GM19455 (cell line): ENCODE measurements at regions not wholly inside any gene's neighbourhood (a gene's known extent, or its start where the extent isn't known, plus 50 kb on each side); places are given as distances from the start of the nearest gene placed in this dataset.
A peak's percentile ranks its signal among the peaks of the same experiment; 100 is the strongest.
"Not testable (repeated sequence)": the region's sequence is repeated elsewhere in the genome, so short reads cannot be mapped to it uniquely, and the experiment has no call there.

Experiments
- ATAC-seq: cut with Tn5 transposase; IDR thresholded peaks from one replicate; pipeline ENCODE4 v1.9.1; 2021; ENCODE audit not compliant: unreplicated experiment

DNA sequence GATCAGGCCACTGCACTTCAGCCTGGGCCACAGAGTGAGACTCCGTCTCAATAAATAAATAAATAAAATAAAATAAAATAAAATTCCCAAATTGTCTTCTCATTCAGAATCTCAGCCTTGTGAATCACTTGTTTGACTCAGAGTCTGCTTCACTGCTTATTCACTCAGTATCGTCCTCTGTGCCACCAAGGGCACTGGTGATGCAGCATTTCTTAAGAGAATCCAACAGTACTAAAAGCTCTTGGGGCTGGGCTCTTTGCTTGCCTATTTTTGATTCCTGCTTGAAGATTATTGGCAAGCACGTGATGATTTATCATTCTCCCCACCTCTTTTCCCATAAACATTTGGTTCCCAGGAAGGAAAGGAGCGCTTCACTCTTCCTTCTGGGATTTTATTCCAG is 54.8 kb upstream of the HMGB1 start:
- no peak for ATAC-seq

DNA sequence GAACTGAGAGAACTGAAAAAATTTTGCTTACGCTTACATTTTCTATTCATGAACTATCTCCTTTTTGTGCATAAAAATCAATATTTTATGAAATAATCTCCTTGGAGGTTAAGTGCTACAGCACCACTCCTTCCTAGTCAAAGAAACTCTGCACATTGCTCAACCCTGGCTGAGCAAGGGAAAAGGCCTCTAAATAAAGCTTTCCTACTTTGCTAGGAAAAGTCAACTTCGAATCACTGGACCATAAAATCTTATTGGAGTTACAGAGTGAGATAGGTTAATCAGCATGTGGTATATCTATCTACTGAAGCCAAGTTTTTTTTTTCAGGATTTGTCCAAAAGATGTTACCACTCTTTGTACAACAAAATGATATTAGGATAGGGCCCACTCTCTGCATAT is 57.5 kb upstream of the HMGB1 start:
- no peak for ATAC-seq

DNA sequence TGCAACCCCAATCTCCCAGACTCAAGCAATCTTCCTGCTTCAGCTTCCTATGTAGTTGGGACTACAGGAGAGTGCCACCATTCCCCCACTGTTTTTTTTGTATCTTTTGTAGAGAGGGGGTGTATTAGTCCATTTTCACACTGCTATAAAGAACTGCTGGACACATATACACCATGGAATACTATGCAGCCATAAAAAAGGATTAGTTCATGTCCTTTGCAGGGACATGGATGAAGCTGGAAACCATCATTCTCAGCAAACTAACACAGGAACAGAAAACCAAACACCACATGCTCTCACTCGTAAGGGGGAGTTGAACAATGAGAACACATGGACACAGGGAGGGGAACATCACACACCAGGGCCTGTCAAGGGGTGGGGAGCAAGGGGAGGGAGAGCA is 58.1 kb upstream of the HMGB1 start:
- not testable (repeated sequence) for ATAC-seq

DNA sequence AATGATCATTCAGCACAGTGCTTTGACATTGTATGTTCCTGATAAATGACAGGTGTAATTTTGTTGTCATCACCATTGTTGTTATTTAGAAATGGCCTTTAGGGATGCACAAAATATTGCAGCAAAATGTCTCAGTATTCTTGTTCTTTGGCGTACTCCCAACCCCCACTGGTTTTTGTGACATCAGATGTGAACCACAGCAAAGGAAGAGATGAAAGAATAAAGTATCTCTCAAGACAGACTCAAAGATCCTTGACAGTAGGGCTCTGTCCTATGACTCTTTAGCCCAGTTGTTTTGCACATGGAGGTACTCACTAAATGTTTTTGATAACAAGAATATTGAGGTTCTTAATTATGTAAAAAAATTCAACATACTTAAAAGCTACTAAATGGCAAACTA is 59.5 kb upstream of the HMGB1 start:
- not testable (repeated sequence) for ATAC-seq

DNA sequence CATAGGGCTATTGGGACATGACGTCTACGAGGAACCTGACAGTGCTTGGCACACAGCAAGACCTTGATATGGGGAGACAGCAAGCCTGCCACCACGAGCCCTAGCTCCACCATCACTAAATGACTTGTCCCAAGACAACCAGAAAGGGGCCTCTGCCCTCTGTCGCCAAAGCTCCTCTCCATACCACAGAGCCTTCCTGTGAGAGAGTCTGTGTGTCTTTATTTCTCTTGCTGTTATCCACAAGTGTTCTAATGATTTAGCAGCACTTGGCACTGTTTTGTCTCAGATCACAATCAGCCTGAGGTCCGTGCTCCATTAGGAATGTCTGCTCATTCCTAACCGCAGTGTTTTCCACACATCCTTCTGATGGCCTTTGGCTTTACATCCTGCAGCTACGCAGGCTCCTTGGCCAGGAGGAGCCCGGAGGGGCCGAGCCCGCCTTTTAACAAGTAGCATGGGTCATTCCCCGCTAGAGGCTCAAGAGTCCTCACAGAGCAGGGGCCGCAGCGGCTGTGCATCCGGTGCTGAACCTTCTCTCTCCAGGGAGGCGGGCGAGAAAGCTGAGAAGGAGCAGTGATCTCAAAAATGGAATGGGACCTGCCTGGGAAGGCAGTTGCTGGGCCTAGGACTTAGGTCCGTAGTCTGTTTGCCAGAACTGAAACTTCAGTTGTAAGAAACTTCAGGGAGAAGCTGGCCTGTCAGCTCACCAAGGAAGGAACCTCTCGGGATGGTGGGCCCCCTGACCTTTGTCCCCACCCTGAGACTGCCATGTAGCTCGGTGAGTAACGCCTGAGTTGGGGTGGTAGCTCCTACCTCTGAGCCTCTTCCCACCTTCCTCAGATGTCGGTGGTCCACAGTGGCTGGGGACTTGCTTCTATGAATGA is 61.1 kb upstream of the HMGB1 start:
- ATAC-seq, result no peak

DNA sequence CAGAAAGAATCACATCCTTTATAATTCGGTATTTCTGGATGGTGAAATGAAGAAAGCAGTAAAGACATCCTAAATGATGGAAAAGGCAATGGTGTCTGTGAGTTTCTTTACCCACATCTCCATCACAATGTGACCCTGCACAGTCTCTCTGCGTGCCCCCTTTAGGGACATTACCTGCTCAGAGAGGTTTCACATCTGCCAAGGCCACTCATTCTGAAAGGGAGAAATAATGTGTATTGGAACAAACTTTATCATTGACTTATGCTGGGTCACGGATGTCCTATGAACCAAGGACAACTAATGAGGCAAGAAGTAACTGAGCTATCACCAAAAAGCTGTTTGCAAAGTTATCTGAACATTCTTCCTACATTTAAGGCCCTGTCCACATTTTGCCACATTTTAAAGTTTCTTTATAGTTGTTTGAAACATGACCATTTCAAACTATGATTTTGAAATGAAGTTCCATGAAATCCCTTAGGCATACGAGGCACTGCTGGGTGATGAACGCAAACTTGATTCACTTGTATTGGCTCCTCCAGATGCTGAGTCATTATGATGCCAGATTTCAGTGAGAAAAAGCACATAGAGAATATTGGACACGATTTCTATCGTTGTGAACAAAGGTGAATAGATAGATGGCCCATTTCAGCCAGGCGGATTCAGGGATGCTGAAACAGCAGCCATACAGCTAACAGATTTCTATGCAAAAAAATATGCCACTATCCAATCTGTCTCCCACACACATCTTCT is 63.5 kb upstream of the HMGB1 start:
- ATAC-seq, result no peak

DNA sequence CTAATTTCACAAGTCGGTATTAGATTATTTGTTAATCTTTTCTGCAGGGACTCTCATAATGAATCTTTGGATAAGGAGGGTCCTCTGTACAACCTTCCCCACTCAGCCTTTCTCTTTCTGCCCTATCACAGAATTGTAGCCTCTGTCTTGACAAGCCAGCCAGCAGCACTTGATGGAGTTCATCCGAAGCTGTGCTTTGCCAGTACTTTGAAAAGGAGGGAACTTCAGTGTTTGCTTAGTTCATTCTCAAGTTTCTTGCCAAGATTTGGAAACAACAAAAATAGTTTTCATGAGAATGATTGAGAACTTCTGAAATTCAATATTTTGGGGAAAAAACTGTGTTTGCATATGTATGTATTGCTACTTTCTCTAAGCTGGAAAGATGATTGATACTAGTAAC is 69.3 kb upstream of the HMGB1 start:
- no peak for ATAC-seq

DNA sequence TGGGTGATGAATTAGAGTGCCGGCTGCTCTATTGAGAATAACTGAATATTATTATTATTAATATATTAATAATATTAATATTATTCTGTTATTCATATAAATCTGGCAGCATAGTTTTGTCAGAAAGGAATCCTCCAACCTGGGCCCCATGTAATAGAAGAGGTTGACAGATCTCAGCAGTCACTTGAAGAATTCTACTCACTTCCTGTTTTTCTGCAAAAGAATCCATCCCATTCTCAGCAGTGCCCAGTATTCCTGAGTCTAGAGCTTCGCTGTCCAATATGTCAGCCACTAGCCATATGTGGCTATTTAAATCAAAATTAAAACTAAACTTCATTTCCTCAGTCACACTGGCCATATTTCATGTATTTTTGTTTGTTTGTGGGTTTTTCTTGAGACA is 72.4 kb upstream of the USPL1 start:
- ATAC-seq, result no peak

DNA sequence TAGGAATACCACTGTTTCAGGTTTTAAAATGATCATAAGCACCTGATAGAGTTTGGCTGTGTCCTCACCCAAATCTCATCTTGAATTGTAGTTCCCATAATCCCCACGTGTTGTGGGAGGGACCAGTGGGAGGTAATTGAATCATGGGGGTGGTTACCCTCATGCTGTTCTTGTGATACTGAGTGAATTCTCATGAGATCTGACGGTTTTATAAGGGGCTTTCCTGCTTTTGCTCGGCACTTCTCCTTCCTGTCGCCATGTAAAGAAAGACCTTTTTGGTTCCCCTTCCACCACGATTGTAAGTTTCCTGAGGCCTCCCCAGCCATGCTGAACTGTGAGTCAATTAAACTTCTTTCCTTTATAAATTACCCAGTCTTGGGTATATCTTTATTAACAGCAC is 69.7 kb upstream of the USPL1 start:
- ATAC-seq, result not testable (repeated sequence)

DNA sequence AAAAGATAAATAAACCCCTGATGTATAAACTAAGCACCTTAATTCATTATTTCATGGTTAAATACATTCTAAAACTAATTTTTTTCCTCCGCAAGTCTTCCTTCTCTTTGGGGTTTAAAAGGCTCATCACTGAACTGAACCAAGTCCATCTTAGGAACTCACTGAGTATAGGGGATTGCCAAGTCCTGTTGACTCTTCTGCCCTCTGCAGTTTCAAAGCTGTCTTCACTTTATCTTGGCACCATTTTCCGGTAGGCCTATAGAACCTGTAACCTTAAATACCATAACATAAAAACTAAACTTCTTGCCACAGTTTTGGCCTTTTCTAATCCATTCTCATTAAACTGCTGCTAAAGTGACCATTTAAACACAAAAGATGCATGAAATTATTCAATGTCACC is 66.5 kb upstream of the USPL1 start:
- peak; percentile 57 for ATAC-seq

DNA sequence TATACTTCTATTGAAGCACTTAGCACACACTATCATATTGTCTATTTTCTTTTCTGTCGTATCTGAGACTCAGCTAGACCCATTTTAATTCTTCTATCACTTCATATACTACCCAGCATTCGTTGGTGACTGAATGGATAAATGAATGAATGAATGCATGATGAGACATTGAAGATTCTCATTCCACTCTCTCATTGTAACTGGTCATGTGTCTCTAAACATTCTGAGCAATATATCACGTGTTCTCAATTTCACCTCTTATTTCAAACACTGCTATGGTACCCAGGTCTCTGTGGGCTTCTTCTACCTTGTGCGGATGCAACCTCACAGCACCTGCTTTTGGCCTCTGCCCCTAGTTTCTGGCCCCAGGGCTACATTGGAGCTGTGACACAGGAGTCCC is 65.2 kb upstream of the USPL1 start:
- no peak for ATAC-seq

DNA sequence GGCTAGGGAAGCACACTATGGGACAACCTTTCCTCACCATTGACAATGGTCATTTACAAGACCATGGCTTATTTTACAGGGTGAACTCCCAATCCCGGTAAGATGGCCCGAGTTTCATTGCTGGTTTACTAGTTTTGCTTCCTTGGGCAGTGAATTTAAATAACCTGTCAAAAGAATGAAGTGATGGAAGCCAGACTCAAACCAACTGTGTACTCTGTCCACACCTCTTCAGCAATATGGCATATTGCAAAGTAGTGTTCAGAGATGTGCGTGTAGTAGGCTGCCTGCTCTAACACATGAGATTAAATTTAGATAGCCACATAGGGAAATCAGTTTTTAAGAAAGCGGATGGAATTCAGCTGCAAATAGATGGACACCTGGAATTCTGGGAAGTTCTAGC is 58.4 kb upstream of the USPL1 start:
- ATAC-seq, result no peak

DNA sequence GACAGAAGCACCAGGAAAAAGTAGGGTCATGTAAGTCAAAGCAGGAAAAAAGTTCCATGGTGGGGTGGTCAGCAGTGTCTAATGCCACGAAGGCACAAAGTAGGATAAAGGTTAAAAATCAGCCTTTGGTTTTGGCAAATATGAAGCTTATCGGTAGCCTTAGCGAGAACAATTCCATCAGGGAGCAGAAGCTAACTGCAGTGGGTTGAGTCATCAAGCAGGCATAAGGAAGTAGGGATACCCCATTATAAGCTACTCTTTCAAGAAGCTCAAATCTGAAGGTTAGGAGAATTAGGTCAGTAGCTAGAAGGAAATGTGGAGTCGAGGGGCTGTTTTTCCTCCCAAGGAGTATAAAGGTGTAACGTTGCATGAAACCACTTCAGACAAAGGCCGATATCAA is 57.5 kb upstream of the USPL1 start:
- ATAC-seq, result no peak

DNA sequence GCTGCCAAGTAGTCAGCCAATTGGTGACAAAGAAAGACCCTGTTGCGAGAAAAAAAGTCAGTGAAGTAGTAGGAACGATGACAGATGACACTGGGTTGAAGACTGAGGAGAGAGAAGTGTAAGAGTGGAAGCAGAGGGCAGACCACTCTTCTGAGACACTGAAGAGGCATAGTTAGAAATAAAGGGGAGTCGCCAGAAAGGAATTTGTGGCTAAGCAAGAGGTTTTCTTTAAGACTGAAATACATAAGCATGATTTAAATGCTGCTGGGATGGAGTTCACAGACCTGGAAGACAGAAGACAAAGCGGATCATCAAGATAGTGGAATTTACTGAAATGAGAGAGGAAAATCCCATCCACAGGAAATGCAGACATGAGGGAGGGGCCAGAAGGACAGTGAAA is 56.2 kb upstream of the USPL1 start:
- ATAC-seq, result no peak

DNA sequence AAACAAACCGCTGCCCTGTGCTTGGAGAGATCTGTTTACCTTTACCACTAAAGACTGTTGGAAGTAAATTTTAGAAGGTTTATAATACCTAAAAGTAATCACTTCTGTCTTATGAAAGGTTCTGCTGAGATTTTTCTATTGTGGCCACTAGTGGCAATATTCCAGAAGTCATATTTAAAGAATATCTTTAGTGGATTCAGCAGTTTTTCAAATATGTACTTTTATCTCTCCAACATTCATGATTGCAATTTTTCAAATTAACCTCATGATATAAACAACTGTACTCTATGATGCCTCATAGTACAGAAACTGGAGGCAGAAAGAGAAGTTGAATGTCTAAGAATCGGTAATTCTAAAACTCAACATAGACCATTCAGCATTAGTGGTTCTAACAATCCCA is 53.2 kb upstream of the USPL1 start:
- no peak for ATAC-seq

DNA sequence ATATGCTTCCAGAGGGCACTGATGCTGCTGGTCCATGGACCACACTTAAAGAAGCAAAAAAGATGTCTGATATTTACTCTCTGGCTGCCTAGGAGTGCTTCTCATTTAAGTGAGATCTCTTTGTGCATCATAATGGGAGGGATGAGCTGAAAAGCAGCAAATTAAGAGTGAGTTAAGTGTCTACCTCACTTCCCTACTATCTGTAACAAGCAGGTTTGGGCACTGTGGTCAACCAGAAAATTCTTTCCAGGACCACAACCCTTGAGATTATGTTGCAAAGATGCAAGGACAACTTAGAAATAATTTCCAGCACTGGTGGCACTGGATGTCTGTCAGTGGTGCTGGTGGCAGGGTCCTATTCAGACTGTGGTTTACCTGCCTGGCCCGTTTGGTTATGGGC is 52.1 kb upstream of the USPL1 start:
- ATAC-seq, result no peak

DNA sequence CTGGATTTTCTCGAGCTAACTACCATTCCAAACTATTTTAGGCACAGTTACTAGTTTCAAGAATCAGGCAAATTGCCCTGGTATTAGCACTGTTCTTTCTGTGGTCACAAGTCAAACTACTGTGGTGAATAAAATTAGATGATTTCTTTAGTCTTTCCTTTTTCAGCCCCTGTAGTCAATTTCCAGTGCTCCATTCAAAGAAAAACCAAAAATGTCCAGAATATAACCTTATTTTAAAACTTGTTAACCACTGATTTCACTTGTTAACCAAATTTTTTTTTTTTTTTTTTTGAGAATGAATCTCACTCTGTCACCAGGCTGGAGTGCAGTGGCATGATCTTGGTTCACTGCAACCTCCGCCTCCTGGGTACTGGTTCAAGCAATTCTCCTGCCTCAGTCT is 50.6 kb upstream of the USPL1 start:
- ATAC-seq, result no peak
